ENCODE measurements at regions not wholly inside any gene's neighbourhood (a gene's known extent, or its start where the extent isn't known, plus 50 kb on each side); places are given as distances from the start of the nearest gene placed in this dataset.

- TF ChIP-seq EP300 (IDR thresholded peaks at IDR 0.05) (no peak), CTCF (IDR thresholded peaks at IDR 0.05) (no peak), POLR2A (IDR thresholded peaks at IDR 0.05) (no peak)
- 87 to 91% (median 88%) methylated on average over 2 of the region's 2 CpGs for WGBS, 3 donors
- no peak for DNase-seq
- intact Hi-C loops (cut with DNase I): no loop called here
- no peak overlapping the region for H3K4me3 ChIP-seq
- H3K27me3 ChIP-seq: no peaks in the 10 kb centered on the region
- no peaks in the 10 kb centered on the region for H3K36me3 ChIP-seq
- H3K27ac ChIP-seq: no peak overlapping the region
- no peaks in the 10 kb centered on the region for H3K9me3 ChIP-seq
- H3K4me1 ChIP-seq (ENCODE audit: insufficient read depth): no peaks in the 10 kb centered on the region
Observed at GRCh38 chr5:84642795-84643194, 258.1 kb upstream of the EDIL3 start.

DNA sequence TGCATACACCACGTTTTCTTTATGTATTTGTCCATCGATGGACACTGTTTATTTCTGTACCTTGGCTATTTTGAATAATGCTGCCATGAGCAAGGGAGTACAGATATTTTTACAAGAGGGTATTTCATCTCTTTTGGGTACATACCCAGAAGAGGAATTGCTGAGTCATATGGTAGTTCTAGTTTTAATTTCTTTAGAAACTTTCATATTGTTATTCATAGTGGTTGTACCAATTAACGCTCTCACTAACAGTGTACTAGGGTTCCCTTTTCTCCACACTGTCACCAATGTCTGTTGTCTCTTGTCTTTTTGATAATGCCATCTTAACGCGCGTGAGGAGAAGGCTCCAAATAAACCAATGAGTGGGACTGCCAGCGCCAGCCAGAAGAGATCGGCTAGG lies 257.6 kb upstream of the EDIL3 start:
- TF ChIP-seq EP300 (IDR thresholded peaks at IDR 0.05) (no peak), CTCF (IDR thresholded peaks at IDR 0.05) (no peak), POLR2A (IDR thresholded peaks at IDR 0.05) (no peak)
- H3K9me3 ChIP-seq: no peaks in the 10 kb centered on the region
- WGBS, 3 donors: 96 to 97% (median 97%) methylated on average over 8 of the region's 8 CpGs
- no peak for DNase-seq
- intact Hi-C loops (cut with DNase I): no loop called here
- H3K36me3 ChIP-seq: no peaks in the 10 kb centered on the region
- H3K4me3 ChIP-seq: no peak overlapping the region
- no peak overlapping the region for H3K27ac ChIP-seq
- no peaks in the 10 kb centered on the region for H3K27me3 ChIP-seq
- H3K4me1 ChIP-seq (ENCODE audit: insufficient read depth): no peaks in the 10 kb centered on the region

DNA sequence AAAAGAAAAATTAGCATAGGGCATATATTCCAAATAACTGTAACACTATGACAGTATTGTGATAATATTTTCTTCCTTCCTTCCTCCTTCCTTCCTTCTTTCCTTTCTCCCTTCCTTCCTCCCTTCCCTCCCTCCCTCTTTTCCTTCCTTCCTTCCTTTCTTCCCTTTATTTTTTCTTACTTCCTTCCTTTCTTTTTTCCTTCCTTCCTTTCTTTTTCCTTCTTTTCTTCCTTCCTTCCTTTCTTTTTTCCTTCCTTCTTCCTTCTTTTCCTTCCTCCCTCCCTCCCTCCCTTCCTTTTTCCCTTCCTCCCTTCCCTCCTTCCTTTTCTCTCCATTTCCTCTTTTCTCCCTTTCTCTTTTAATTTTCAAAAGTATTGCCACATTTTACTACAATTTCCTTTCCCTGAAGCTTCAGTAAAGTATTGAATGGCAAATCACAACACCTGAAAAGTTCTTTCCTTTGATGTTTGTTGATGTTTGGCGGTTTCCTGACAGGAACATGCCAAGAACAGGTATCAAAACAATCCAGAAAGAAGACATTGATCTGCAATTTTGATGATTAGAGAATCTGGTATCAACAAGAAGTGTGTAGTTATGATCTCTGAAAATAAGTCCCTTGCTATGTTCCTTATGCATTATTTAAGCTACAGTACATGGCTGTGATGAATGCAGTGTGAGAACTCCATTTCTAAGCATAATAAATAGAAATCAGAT lies 253.1 kb upstream of the EDIL3 start:
- intact Hi-C loops (cut with DNase I): no loop called here
- no peaks in the 10 kb centered on the region for H3K4me1 ChIP-seq (ENCODE audit: insufficient read depth)

GRCh38 chr5:84635235-84636055 lies 250.8 kb upstream of the EDIL3 start:
- Histone ChIP-seq H3K27ac (no peak overlapping the region), H3K36me3 (no peaks in the 10 kb centered on the region), H3K4me1 (ENCODE audit: insufficient read depth) (no peaks in the 10 kb centered on the region), H3K4me3 (no peak overlapping the region), H3K27me3 (no peaks in the 10 kb centered on the region), H3K9me3 (no peaks in the 10 kb centered on the region)
- DNase-seq: no peak
- no peak for TF ChIP-seq POLR2A (IDR thresholded peaks at IDR 0.05)
- no peak for TF ChIP-seq CTCF (IDR thresholded peaks at IDR 0.05)
- no peak for TF ChIP-seq EP300 (IDR thresholded peaks at IDR 0.05)
- WGBS, 3 donors: 91 to 97% (median 95%) methylated on average over 22 of the region's 22 CpGs
- intact Hi-C loops (cut with DNase I): no loop called here

More for the DNA sequence above, 253.1 kb upstream of the EDIL3 start:
- DNase-seq: no peak
- Histone ChIP-seq H3K36me3 (no peaks in the 10 kb centered on the region), H3K27ac (no peak overlapping the region), H3K4me3 (no peak overlapping the region), H3K9me3 (no peaks in the 10 kb centered on the region), H3K27me3 (no peaks in the 10 kb centered on the region)
- WGBS, 3 donors: 91 to 100% (median 100%) methylated on average over 1 of the region's 1 CpG
- TF ChIP-seq CTCF (IDR thresholded peaks at IDR 0.05) (no peak), EP300 (IDR thresholded peaks at IDR 0.05) (no peak), POLR2A (IDR thresholded peaks at IDR 0.05) (no peak)

All from ovary (tissue), 7 donors.